HG02571 (cell line): ENCODE measurements at regions not wholly inside any gene's neighbourhood (a gene's known extent, or its start where the extent isn't known, plus 50 kb on each side); places are given as distances from the start of the nearest gene placed in this dataset.
"Not testable (repeated sequence)": the region's sequence is repeated elsewhere in the genome, so short reads cannot be mapped to it uniquely, and the experiment has no call there.

ENCODE experiments used
- ATAC-seq: cut with Tn5 transposase; IDR thresholded peaks from one replicate; pipeline ENCODE4 v1.9.1; 2021; ENCODE audit warnings: mild to moderate bottlenecking, moderate library complexity; ENCODE audit not compliant: unreplicated experiment

DNA sequence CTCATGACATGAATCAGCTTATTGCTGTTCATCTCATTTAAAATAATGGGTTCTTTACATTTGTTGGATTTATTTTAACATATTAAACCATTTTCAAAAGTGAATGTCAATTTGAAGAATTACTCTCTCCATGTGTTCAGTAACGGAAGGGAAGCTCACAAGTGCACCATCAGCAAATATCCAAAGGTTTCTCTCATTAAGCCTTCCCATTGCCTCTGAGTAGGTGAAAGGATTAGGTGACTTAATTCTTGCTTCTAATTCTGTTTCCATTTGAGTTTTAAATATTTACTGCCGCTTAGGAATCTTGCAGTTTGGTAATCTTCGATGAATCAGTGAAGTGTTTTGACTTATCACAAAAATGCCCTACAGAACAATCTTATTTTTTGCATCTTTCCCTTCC lies 145.1 kb upstream of the NYAP2 start:
- no peak for ATAC-seq

DNA sequence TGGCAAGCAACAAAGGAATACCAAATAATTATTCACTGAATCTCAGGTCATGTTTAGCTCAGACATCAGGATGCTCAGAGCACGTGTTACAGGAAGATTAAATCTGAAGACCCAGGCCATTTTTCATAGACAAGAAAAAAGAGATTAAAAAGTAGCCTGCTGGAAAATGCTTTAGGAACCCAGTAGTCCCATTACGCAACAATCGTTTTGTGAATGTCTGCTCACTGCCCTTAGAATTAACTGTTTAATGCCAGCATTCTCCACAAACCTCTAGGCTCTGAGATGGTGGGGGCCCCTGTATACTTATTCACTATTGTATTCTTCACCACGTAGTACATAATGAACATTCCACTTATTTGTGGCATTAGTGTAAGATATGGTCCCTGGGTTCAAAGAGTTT lies 154.6 kb upstream of the NYAP2 start:
- no peak for ATAC-seq

DNA sequence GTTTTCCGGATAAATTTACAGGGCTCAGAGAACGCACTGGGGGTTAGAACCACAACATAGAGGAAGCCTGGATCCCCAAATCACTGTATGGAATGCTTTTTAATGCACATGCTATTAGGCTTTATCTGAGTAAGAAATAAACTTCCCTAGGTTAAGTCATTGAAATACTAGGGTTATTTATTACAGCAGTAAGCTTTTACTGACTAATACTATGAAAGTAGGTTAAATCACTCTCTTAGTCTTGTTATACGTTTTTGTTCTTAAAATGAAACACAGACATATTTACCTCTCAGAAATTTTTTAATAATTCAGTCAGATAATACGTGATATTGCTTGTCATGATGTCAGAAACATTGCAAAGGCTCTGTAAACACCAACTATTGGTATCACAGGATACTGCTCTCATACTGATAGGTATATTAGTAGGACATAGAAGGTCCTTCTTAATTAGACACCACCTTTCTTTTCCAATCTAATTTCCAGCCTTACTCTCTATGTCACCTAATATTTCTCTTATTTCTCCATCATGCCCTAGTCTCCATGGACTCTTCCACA lies 162.7 kb upstream of the NYAP2 start:
- ATAC-seq: no peak

DNA sequence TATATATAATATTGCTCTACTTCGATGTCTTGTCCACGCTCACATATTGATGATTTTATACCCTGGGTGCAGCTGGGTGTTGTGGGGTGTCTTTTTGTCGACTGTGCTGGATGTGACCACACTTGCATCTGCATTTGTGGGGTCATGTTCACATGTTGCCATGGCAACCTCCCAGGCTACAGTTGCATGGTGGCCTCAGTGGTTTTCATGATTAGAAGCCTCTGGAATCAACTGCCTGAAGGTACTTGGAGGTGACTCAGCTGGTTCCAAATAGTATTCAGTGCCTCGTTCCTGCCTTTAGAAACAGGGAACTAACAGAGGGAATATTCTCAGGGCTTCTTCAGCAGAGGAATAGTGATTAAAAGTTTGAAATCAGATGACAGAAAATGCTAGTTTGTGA lies 166.3 kb upstream of the NYAP2 start:
- no peak for ATAC-seq

DNA sequence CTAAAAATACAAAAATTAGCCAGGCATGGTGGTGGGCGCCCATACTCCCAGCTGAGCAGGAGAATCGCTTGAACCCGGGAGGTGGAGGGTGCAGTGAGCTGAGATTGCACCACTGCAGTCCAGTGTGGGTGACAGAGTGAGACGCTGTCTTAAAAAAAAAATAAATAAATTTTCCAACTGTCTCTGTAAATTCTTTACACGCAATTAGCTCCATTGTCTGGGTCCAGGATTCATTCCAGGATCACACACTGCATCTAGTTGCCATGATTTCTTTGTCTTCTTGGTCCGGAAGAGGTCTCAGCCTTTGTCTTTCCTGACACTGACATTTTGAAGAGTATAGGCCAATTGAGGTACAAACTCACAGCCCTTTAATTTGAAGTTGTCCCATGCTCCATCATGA lies 167.6 kb upstream of the NYAP2 start:
- ATAC-seq: no peak

DNA sequence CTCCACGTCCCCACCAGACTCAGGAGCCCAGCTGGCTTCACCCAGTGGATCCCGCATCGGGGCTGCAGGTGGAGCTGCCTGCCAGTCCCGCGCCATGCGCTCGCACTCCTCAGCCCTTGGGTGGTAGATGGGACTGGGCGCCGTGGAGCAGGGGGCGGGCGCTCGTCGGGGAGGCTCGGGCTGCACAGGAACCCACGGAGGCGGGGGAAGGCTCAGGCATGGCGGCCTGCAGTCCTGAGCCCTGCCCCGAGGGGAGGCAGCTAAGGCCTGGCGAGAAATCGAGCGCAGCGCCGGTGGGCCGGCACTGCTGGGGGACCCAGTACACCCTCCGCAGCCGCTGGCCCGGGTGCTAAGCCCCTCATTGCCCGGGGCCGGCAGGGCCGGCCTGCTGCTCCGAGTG lies 170.2 kb upstream of the NYAP2 start:
- ATAC-seq: not testable (repeated sequence)

DNA sequence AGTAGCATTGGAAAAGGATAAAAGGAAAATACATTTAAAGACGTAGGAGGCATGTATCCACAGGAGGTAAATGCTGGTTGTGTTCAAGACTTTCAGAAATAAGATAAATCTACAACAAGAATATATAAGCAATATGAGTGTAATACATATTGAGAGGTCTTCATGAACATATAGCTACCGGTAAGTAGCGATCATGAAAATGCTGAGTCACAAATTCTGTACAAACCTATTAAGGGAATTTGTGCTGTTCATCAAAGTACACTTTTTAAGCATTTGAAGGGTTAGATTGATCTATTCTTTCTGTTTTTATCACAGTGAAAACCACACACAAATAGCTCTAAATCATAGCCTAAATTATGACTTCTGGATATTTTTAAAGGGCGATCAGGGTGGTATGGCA lies 173.1 kb upstream of the NYAP2 start:
- no peak for ATAC-seq

DNA sequence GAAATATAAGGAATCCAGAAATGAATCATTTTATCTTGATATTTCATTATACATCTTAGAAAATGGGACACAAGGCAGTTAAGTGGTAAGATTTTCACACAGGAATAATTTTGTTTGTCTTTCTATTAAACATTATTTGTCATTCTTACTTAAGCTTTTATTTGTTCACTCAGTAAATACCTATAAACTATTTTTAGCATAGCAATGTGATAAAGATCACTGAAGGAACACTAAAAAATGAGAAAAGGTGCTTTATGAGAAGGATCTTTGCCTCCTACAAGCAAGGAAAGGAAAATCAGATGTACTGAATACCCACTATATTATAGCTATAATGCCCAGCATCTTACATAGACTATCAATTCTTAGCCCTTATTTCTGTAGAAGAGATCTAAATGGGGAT lies 176.2 kb upstream of the NYAP2 start:
- no peak for ATAC-seq

DNA sequence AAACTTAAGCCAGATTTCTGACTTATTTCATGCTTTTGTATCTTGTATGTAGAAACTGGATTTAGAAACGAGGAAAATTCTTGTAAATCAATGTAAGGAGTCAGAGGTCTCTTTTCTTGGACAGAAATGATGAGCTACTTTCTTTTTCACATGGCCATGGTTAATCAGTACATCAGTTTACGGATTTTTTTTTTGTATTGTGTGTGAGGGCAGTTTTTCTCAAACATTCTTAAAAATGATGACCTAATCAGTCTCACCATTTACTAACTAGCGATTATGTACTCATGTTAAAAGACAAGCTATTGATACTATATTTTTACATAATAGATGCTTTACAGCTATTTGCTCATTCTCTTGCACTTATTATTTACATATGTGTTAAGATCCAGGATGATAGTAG lies 165.2 kb upstream of the DOCK10 start:
- no peak for ATAC-seq

DNA sequence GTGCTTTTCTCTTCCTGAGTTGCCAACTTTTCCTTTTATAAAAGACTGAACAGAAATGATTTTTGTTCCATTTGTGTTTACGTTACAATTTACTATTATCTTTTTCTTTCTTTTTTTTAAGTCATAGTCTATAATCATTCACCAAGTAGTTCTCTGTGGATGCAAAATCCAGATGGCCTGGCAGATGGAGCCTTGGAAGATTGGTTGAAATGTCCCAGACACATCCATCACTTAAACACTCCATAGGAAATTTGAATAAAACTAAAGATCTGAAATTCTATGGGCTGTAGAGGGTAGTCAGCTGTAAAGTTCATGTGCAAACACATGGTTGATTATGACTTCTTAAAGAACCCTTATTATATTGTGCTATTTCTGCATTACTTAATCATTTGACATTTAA lies 164.8 kb upstream of the DOCK10 start:
- no peak for ATAC-seq

DNA sequence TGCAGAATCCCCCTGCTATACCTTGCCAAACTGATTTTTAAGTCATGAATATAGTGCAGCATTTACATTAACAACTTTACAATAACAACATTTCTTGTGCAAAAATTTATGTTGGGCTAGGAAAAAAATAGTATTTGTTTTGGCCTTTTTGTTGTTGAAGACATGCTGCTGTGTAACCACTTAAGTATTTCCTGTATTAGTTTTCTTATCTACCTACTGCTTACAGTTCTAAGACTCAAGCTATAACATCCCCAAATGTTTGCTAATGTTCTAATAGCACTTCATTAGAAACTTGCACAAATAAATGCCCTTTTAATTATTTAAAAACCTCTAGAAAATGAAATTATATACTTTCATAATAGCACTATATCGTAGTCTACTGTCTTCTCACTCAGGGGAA lies 154.3 kb upstream of the DOCK10 start:
- ATAC-seq: no peak

DNA sequence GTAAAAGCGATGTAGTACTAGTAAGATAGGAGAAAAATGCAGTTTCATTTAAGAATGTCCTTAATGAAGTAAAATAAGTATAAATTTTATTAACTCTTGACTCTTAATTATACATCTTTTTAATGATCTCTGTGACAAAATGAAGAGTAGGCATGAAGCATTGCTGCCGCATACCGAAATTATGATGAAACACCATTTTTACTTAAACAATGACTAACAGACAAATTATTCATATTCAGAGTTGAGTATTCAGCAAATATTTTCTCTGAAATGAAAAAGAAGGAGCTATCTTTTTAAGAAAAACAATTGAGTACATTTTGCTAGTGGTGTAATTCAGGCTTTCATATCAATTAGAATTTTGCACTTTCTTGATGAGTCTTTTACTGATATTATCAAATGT lies 150.6 kb upstream of the DOCK10 start:
- ATAC-seq: no peak

DNA sequence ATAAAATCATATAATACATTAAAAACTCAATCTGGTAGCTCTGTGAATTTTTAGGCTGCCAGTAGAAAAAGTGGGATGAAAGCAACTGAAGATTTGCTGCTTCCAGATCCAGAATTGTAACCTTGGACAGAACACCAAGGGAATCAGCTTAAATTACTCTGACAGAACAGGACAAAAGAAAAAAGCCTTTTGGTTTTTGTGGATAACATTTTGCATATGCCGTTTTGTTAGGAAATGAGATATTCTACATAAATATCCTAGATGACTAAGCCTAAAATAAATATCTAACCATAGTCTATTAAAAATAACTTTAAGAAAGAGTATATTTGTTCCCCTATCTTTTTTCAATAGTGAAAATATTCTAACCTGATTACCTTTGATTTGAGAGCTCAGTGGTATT lies 148.7 kb upstream of the DOCK10 start:
- no peak for ATAC-seq

DNA sequence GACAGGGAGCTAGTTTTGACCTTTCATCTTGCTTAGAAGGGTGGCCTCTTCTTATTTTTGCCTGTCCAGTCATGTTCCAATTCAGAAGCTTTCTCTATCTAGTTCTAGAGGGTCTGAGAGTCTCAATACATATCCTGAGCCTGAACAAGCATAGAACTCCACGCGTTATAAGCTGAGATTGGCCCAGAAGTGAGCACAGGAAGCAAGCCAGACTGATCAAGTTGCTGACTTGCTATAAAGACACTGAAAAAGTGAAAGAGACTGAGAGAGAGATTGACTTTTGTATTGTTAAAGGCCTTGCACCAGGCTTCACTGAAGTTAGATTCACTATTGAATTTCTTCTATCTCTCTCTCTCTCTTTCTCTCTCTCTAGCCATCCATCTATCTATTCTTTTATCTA lies 142.7 kb upstream of the DOCK10 start:
- no peak for ATAC-seq

DNA sequence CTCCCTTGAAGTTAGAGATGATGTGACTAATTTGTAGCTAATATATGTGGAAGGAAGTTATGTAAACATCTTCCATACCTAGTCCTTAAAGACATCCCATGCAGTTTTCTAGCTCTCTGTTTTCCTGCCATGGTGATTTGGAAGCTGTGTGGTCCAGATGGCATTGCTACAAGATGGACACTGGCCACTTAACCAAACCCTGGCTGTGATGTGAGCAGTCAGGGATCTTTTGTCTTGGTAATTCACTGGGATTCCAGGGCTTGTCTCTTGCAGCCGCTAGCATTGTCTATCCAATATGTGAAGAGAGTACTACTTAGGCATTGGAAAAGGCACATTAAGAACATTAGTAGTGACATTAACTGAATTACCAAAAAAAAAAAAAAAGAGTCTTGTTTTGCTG lies 139.9 kb upstream of the DOCK10 start:
- ATAC-seq: no peak

DNA sequence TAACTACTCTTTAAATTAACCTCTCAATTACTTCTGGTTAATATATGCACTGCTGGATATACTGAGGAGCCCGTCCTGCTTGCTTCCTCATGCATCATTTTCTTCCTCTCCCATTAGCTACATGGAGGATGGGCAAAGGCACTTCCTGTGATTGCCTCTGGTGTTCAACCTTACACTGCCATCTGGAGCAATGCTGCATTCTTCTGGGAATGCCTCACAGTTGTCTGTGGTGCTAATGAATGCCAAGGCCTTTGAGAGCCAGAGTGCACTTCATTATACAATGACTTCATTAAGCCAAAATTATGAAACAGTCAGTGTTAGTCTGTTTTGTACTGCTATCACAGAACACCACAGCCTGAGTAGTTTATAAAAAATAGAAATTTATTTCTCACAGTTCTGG lies 134.8 kb upstream of the DOCK10 start:
- ATAC-seq: no peak

DNA sequence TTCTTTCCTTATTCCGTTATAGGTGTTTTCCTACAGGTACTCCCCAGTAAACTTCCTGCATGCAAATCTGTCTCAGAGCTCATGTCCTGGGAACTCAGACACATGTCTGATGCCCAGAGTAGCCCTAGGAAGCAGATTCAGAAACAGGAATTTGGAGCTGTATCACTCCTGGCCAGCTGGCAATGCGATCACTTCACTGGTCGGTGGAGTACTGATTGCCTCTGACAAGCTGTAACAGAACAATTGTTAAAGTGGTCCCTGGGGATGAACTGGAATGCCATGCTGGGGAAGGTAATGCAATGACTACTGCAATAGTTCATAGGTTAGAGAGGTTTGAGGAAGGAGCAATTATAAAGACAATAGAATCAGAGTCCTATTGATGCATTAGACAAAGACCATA lies 131.6 kb upstream of the DOCK10 start:
- ATAC-seq: no peak

DNA sequence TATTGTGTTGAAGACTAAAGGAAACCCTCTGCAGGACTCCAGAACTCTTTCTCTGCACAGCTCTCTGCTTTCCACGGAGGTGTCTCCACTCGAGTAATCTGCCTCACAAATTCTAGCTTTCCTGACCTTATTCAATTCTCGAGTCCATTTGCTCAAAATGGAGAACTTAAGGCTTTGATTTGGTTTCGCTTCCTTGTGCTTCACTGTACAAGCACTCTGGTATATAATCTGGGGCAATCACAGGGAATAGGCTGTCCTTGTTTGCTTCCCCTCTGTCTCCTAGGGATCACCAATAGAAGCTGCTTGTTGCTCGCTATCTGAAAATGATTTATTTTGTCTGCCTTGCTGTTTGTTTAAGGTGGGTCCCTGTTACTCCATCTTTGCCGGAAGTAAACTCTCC lies 129.1 kb upstream of the DOCK10 start:
- ATAC-seq: no peak

DNA sequence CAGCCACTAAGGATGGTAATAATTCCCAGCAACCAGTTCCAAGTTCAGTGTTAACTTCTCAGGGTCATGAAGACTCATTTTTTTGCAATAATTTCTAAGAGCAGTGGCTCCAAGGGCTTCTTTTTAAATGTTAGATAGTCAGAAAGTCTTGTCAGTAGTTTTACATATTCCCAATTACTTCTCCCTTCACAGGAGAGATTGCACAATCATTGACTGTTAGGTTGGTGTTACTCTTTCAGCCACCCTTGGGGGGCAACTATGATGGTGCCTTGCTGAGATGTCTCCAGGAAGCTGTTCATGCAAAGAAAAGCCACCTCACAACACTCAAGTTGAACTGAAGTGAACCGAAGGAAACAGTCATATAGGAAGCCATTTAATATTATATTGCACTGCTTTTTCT lies 127.9 kb upstream of the DOCK10 start:
- no peak for ATAC-seq

DNA sequence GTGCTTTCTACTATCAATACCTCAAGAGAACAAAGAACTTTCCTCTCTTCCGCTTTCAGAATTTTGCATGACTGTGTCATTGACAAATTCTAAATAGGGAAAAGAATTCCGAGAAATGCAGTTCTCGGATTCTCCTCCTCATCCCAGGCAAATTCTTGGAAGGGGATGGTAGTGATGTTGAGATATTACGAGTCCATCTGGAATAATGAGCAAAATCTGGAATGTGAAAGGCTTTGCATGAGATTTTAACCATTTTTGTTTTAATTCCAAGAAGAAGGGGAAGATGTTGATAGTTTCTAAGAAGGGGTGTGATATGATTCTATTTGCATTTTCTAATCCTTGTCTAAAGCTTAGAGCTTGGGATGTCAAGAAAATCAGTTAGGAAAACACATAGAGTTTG lies 127.1 kb upstream of the DOCK10 start:
- no peak for ATAC-seq

DNA sequence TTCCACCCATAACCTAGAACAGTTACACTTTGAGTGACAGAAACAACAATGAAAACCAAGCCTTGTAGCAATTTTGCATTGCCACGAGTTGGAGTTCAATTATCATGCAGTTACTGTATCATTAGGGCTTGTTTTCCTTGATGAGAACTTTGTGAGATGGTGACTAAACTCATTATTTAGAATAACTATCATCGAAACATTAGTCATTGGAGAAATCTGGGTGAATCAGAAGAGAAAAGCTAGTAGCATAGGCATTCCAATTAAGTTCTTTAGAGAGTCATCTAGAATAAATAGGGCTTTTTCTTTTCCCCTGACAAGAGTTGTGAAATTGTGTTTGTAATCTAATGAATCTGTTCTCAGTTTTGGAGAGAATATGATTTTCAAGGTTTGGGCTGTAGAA lies 122.8 kb upstream of the DOCK10 start:
- no peak for ATAC-seq

DNA sequence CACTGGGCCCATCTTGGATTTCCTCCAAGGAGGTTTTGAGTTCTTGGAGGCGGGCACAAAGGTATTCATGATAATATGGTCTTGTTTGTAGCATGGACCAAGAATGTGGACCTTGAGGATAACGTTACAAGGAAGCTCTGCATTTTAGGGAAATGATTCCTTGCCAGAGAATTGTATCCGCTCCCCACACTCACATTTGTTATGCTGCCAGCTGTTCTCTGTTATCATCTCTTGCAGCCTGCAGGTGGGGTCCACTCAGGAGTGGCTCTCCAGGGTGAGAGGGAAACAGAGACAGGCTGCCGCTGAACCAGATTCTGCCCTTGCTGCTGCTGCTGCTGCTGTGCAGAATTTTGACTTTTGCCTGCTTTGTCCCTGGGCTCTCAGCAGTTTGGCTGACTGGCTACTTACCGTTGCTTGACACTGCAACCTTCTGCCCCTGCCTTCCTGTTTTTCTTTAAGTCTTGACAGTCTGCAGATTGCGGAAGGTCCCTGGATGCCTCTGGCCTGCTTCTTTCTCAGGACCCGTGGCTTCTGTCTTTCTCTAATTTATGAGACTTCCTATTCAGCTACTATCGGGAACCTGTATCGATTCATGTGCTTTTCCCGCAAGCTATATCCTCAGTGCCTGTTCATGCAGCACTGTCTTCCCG lies 122.3 kb upstream of the DOCK10 start:
- no peak for ATAC-seq

DNA sequence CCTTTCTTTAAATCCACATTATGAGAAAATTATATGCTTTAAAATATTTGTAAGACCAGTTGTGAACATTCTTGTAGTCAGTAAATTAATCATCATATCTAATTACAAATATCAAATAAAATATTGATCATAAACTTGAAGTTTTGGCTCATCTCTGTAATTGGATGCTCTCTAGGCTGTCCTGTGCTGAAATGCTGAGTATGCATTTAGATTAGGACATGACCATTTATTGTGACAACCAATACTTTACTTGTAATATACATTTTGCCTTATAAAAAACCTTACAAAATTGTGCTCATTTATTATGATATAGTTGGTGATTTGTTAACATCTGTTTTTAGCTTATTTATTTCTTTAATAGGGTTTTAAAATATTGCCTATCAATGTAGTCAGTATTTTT lies 116.1 kb upstream of the DOCK10 start:
- no peak for ATAC-seq
